GM12801 (cell line): ENCODE measurements at regions not wholly inside any gene's neighbourhood (a gene's known extent, or its start where the extent isn't known, plus 50 kb on each side); places are given as distances from the start of the nearest gene placed in this dataset.

Experiments used
- TF ChIP-seq, protein P1 (sequence below): IDR thresholded peaks from one replicate; pipeline ENCODE4 v1.5.1; 2011; ENCODE audit warnings: control low read depth; ENCODE audit not compliant: insufficient read length; ENCODE audit errors: extremely low read depth

- TF ChIP-seq, protein P1, sequence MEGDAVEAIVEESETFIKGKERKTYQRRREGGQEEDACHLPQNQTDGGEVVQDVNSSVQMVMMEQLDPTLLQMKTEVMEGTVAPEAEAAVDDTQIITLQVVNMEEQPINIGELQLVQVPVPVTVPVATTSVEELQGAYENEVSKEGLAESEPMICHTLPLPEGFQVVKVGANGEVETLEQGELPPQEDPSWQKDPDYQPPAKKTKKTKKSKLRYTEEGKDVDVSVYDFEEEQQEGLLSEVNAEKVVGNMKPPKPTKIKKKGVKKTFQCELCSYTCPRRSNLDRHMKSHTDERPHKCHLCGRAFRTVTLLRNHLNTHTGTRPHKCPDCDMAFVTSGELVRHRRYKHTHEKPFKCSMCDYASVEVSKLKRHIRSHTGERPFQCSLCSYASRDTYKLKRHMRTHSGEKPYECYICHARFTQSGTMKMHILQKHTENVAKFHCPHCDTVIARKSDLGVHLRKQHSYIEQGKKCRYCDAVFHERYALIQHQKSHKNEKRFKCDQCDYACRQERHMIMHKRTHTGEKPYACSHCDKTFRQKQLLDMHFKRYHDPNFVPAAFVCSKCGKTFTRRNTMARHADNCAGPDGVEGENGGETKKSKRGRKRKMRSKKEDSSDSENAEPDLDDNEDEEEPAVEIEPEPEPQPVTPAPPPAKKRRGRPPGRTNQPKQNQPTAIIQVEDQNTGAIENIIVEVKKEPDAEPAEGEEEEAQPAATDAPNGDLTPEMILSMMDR: no peak
Observed at GRCh38 chr5:164355267-164355830, 849.9 kb downstream of the MAT2B start.

GRCh38 chr5:164356790-164357189 lies 851.4 kb downstream of the MAT2B start:
- TF ChIP-seq, protein P1: no peak

GRCh38 chr5:164357395-164358033 lies 852.1 kb downstream of the MAT2B start:
- TF ChIP-seq, protein P1: no peak

DNA sequence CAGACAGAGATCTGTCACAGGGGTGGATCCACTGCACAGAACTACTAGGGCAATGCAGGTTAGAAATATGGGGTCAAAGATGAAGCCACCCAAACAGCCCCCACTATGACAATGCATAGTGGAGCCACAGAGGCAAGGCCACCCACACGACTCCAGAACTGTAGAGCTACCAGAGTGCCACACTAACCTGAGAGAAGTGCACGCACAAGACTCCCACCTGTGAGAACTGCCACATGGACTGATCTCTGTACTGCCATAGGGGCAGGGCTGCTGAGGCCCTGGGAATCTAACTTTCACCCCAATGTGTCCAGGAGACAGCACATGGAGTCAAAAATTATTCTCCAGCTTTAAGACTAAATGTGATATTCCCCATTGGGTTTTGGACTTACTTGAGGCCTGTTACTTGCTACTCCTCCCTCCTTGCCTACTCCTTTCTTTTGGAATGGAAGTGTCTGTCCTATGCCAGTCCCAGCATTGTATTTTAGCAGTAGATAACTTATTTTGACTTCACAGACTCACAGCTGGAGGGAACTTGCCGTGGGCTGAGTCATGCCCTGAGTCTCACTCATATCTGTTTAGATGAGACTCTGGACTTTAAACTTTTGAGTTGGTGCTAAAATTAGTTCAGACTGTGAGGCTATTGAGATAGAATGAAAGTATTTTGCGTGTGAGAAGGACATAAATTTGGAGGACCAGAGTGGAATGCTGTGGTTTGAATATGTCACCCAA lies 853.3 kb downstream of the MAT2B start:
- TF ChIP-seq, protein P1: no peak

DNA sequence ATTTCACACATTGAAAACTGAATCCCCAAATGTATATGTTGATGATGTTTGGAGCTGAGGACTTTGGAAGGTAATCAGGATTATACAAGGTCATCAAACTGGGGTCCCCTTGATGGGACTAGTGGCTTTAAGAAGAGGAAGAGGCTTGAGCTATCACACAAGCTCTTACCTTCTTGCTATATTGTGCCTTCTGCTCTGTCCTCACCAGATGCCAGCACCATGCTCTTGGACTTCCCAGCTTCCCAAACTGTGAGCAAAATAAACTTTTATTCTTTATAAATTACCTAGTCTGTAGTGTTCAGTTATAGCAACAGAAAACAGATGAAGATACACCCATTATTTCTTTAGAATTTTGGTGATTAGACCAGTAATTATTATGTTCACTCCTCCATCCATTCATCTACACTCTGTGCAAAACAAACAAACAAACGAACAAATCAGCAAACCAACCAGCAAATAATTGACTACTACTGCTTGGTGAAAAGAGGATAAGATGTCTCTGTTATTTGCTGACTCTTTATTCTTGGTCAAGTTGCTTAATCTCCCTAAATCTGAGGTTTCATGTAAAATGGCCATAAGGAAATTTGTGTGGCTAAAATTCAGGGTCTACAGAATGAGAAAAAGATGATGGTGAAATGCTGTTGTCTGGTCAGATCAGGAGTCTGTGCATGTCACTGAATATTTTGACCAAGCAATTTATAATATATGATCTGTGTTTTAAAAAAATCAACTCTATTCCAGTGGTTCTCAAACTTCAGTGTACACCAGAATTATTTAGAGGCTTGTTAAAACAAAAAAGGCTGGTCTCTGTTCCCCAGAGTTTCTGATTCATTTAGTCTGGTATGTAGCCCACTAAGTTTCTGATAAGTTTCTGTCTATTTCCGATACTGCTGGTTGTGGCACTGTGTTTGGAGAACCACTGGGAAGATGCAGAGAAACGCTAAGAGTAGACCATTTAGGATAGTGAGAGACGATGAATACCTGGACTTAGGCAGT lies 854.1 kb downstream of the MAT2B start:
- TF ChIP-seq, protein P1: no peak

- TF ChIP-seq, protein P1: no peak
Observed at GRCh38 chr5:164360589-164360988, 855.2 kb downstream of the MAT2B start.

DNA sequence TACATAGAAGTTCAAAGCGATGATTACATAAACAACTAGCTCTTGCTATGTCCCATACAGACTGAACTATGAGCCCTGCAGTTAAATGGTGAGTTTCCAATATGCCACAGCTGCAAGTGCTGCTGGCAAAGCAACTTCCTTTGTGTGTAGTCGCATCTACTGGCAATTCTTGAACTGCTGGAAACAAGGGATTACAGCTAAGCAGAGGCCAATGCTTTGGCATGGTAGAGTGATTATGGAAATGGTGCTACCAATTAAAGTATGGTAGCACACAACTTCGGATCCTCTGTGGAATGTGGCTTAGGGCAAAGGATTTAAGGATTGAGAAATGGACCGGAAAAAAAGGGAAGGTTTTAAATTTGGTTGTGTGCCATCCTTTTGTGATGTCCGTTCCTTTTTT lies 856.6 kb downstream of the MAT2B start:
- TF ChIP-seq, protein P1: no peak
